Peyer's patch (tissue), 4 donors: ENCODE measurements at regions not wholly inside any gene's neighbourhood (a gene's known extent, or its start where the extent isn't known, plus 50 kb on each side); places are given as distances from the start of the nearest gene placed in this dataset.
"Not testable (repeated sequence)": the region's sequence is repeated elsewhere in the genome, so short reads cannot be mapped to it uniquely, and the experiment has no call there.

Experiments
- DNase-seq, 3 donors: peaks; one replicate each; pipeline ENCODE4 v3.0.0-alpha.2; 2017 to 2019
- H3K27ac ChIP-seq, 4 donors: fragments of 200-600 bp; sonication (generic); one replicate each; pipeline ENCODE4 v1.5.1; 2016 to 2019
- H3K27me3 ChIP-seq, 2 donors: fragments of 200-600 bp; sonication (generic); one replicate each; pipeline ENCODE4 v1.5.1; 2019
- H3K36me3 ChIP-seq, 3 donors: fragments of 200-600 bp; sonication (generic); one replicate each; pipeline ENCODE4 v1.5.1; 2016 to 2019
- H3K4me1 ChIP-seq, 4 donors: fragments of 200-600 bp; sonication (generic); one replicate each; pipeline ENCODE4 v1.5.1; 2016 to 2019
- H3K4me3 ChIP-seq, 4 donors: fragments of 200-600 bp; sonication (generic); 1 replicate in 3 of 4; 2 replicates in 1 of 4; pipeline ENCODE4 v1.5.1; 2016 to 2019; ENCODE audit warnings: mild to moderate bottlenecking in 1 of 4
- H3K9me3 ChIP-seq, 4 donors: fragments of 200-600 bp; sonication (generic); one replicate each; pipeline ENCODE4 v1.5.1; 2016 to 2019; ENCODE audit warnings: mild to moderate bottlenecking in 1 of 4
- POLR2A ChIP-seq, 2 donors: fragments of 450-650 bp; IDR thresholded peaks; one replicate each; pipeline ENCODE4 v1.5.1; 2017; ENCODE audit warnings: antibody characterized with exemption in 2 of 2, mild to moderate bottlenecking in 2 of 2, moderate library complexity in 2 of 2
- TF ChIP-seq, protein P1 (sequence below), 6 experiments: fragments of 450-650 bp in 4 of 6; fragments of 200-600 bp in 2 of 6; sonication (generic) in 1 of 6; IDR thresholded peaks; one replicate each; pipeline ENCODE4 v1.5.1; 2017 to 2019; ENCODE audit warnings: antibody characterized with exemption in 6 of 6, mild to moderate bottlenecking in 3 of 6, moderate library complexity in 1 of 6

DNA sequence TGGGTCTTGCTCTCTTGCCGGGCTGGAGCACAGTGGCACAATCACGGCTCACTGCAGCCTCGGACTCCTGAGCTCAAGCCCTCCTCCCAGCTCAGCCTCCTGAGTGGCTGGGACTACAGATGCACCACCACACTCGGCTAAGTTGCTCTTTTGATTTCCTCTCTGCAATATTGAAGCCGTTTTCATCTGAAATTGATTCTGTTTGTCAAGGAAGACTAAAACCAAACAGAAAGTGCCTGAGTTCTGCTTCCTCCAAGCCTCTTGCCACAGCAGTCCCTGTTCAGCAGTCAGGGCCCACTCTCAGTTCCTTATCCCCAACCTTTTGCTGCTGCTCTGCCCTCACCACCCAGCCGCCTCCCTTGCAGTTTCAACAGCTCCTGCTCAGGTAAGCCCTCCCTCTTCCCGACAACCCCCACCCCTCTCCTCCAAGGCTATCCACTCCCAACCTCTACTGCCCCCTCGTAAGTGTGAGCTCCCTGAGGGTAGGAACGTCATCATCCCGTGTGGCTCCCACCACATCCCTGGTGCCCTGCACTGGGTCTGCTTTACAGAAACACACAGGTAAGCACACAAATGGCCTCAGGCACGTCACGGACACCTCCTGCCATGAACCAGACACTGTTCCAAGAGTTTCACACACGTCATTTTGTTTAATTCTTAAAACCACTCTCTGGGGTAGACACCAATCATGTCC lies 70.7 kb upstream of the TAB2 start:
- peak in 2 of 3 donors; percentile 66 to 75 for DNase-seq
- Histone ChIP-seq H3K4me1 (no peaks in the 10 kb centered on the region), H3K27ac (peak overlapping the region in 2 of 4 donors; percentile 42 to 78), H3K4me3 (peak overlapping the region in 2 of 4 donors; percentile 4 to 10), H3K9me3 (no peaks in the 10 kb centered on the region), H3K36me3 (no peaks in the 10 kb centered on the region), H3K27me3 (no peaks in the 10 kb centered on the region)
- no peak for TF ChIP-seq POLR2A (IDR thresholded peaks at IDR 0.05)
- TF ChIP-seq, protein P1, sequence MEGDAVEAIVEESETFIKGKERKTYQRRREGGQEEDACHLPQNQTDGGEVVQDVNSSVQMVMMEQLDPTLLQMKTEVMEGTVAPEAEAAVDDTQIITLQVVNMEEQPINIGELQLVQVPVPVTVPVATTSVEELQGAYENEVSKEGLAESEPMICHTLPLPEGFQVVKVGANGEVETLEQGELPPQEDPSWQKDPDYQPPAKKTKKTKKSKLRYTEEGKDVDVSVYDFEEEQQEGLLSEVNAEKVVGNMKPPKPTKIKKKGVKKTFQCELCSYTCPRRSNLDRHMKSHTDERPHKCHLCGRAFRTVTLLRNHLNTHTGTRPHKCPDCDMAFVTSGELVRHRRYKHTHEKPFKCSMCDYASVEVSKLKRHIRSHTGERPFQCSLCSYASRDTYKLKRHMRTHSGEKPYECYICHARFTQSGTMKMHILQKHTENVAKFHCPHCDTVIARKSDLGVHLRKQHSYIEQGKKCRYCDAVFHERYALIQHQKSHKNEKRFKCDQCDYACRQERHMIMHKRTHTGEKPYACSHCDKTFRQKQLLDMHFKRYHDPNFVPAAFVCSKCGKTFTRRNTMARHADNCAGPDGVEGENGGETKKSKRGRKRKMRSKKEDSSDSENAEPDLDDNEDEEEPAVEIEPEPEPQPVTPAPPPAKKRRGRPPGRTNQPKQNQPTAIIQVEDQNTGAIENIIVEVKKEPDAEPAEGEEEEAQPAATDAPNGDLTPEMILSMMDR (IDR thresholded peaks at IDR 0.05): no peak

DNA sequence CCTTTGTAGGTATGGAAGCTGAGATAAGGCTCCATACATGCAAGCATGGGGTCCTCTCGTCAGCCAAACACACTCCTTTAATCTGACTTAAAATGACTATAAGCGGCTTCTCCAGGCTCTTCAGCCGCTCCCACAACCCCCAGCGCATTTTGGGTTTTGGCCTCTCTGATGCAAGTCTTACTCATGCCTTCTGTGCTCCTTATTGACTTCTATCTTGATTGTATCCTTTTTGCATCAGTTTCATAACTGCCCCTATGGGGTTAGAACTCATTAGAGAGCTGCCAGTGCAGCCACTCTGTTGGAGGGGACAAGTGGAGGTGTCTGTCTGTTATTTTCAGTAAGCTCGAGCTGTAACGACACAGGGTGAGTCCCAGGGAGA lies 70.1 kb upstream of the TAB2 start:
- no peak overlapping the region for H3K27ac ChIP-seq

DNA sequence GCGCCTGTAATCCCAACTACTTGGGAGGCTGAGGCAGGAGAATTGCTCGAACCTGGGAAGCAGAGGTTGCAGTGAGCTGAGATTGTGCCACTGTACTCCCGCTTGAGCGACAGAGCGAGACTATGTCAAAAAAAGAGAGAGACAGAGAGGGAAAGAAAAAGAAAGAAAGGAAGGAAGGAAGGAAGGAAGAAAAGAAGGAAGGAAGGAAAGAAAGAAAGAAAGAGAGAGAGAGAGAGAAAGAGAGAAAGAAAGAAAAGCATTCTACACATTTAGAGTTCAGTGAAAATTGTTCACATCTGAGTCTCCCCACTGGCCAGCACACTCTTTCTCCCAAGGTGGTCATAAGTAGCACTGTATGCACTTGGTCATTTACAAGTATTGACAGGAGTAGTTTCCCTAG lies 69.2 kb upstream of the TAB2 start:
- H3K9me3 ChIP-seq, H3K27ac ChIP-seq, H3K4me1 ChIP-seq, H3K36me3 ChIP-seq, DNase-seq, H3K27me3 ChIP-seq, H3K4me3 ChIP-seq: not testable (repeated sequence)

More for the DNA sequence above, 70.1 kb upstream of the TAB2 start:
- Histone ChIP-seq H3K4me3 (no peak overlapping the region), H3K9me3 (no peaks in the 10 kb centered on the region), H3K4me1 (no peaks in the 10 kb centered on the region), H3K27me3 (no peaks in the 10 kb centered on the region), H3K36me3 (no peaks in the 10 kb centered on the region)
- no peak for DNase-seq
- no peak for TF ChIP-seq POLR2A (IDR thresholded peaks at IDR 0.05)
- TF ChIP-seq, protein P1 (IDR thresholded peaks at IDR 0.05): no peak

DNA sequence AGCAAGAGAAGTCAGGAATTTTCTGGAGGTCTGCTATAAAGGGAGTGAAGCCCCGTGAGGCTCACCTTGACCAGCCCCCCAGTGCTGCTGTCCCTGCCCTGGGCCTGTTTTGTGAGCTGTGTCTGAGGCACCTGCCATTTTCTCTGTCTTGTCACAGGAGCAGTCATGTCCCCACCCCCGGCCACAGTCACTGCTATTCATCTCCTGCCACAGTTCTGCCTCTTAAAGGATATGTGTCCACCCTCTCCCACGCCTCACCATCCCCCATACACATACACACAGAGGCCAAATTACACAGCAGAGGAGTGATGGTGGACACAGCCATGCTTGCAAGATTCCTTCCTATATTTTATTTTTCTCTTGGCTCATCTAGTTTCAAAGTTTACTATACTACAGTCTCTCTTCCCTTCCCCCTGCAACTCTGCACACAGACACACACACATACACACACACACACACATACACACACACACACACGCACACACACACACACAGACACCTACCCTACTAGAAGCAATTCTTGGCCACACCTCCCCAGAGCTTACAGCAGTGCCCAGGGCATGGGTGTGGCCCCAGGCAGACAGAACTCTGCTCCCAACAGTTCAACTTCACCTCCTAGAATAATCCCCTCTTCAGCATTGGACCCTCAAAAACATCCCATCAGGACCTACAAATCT lies 68.7 kb upstream of the TAB2 start:
- Histone ChIP-seq H3K4me1 (no peaks in the 10 kb centered on the region), H3K27ac (no peak overlapping the region), H3K9me3 (no peaks in the 10 kb centered on the region), H3K4me3 (no peak overlapping the region), H3K36me3 (no peaks in the 10 kb centered on the region), H3K27me3 (no peaks in the 10 kb centered on the region)
- DNase-seq: peak in 2 of 3 donors; percentile 59 to 68
- no peak for TF ChIP-seq POLR2A (IDR thresholded peaks at IDR 0.05)
- TF ChIP-seq, protein P1 (IDR thresholded peaks at IDR 0.05): no peak

DNA sequence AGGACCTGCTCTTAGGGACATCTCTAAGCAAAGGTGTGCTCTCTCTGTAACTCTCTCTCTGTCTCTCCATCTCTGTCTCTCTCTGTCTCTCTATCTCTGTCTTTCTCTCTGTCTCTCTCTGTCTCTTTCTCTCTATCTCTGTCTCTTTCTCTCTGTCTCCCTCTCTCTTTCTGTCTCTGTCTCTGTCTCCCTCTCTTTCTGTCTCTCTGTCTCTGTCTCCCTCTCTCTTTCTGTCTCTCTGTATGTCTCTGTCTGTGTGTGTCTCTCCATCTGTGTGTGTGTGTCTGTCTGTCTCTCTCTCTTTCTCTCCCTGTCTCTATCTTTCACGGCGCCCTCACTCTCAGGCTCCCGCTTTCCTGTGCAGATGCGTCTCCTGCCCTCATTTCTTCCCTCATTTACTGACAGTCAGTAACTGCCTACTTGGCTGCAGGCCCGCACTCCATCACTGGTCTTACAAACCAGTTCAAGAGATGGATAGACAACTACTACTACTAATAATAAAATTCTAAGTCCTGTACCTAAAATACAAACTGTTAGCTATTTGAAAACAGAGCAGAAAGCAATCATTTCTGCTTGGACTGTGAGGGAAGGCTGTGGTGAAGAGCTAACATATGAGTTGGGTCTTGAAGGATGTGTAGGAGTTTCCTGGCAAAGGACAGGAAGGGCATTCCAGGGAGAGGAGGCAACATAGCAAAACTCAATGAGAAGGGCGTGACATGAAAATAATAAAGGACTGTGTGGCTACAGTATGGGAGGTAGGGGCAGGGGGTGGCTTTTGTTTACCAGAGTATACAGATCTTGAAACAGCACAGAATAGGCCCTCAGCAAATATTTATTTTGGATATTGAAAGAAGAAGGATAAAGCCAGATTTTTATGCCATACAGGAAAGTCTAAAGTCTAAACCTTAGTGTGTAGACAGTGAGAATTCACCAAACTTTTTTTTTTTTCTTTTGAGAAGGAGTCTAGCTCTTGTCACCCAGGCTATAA lies 67.8 kb upstream of the TAB2 start:
- Histone ChIP-seq H3K9me3 (no peaks in the 10 kb centered on the region), H3K4me3 (no peak overlapping the region), H3K36me3 (no peaks in the 10 kb centered on the region), H3K27me3 (no peaks in the 10 kb centered on the region), H3K27ac (no peak overlapping the region), H3K4me1 (no peaks in the 10 kb centered on the region)
- DNase-seq: no peak
- TF ChIP-seq POLR2A (IDR thresholded peaks at IDR 0.05): no peak
- TF ChIP-seq, protein P1 (IDR thresholded peaks at IDR 0.05): no peak
